Activated effector memory CD4-positive, alpha-beta T cell treated with anti-CD3 and anti-CD28 coated beads, Interleukin-2, amount 50 U/mL, for 16 hours (primary cell): ENCODE measurements at regions not wholly inside any gene's neighbourhood (a gene's known extent, or its start where the extent isn't known, plus 50 kb on each side); places are given as distances from the start of the nearest gene placed in this dataset.
"Not testable (repeated sequence)": the region's sequence is repeated elsewhere in the genome, so short reads cannot be mapped to it uniquely, and the experiment has no call there.

Experiments used
- DNase-seq: peaks from one replicate; pipeline ENCODE4 v3.0.0-alpha.2; 2020

- DNase-seq = not testable (repeated sequence)
Measured at GRCh38 chr6:105686793-105687192, 283.9 kb upstream of the PREP start.

- no peak for DNase-seq
Measured at GRCh38 chr6:105681061-105681460, 278.2 kb upstream of the PREP start.

- no peak for DNase-seq
Measured at GRCh38 chr6:105680131-105680530, 277.2 kb upstream of the PREP start.

- no peak for DNase-seq
Measured at GRCh38 chr6:105678516-105678915, 275.6 kb upstream of the PREP start.

GRCh38 chr6:105677671-105678475 lies 275.0 kb upstream of the PREP start:
- DNase-seq = no peak

GRCh38 chr6:105676857-105677256 lies 274.0 kb upstream of the PREP start:
- DNase-seq = no peak

GRCh38 chr6:105675715-105676397 lies 273.0 kb upstream of the PREP start:
- no peak for DNase-seq

- DNase-seq = not testable (repeated sequence)
Measured at GRCh38 chr6:105672856-105673538, 270.1 kb upstream of the PREP start.

GRCh38 chr6:105669232-105669631 lies 266.4 kb upstream of the PREP start:
- no peak for DNase-seq

GRCh38 chr6:105667056-105667455 lies 264.2 kb upstream of the PREP start:
- no peak for DNase-seq

- DNase-seq = no peak
Measured at GRCh38 chr6:105664931-105665330, 262.0 kb upstream of the PREP start.

- DNase-seq = no peak
Measured at GRCh38 chr6:105651969-105652368, 249.1 kb upstream of the PREP start.

- DNase-seq = no peak
Measured at GRCh38 chr6:105650347-105650746, 247.5 kb upstream of the PREP start.

GRCh38 chr6:105649192-105649591 lies 246.3 kb upstream of the PREP start:
- DNase-seq = no peak

- no peak for DNase-seq
Measured at GRCh38 chr6:105648276-105648675, 245.4 kb upstream of the PREP start.

- DNase-seq = peak; percentile 68
Measured at GRCh38 chr6:105646391-105646867, 243.5 kb upstream of the PREP start.

- no peak for DNase-seq
Measured at GRCh38 chr6:105645958-105646357, 243.1 kb upstream of the PREP start.

GRCh38 chr6:105645156-105645555 lies 242.3 kb upstream of the PREP start:
- no peak for DNase-seq

- DNase-seq = no peak
Measured at GRCh38 chr6:105644691-105645090, 241.8 kb upstream of the PREP start.

GRCh38 chr6:105644073-105644489 lies 241.2 kb upstream of the PREP start:
- no peak for DNase-seq

GRCh38 chr6:105642708-105643107 lies 239.8 kb upstream of the PREP start:
- no peak for DNase-seq

- no peak for DNase-seq
Measured at GRCh38 chr6:105641504-105641903, 238.6 kb upstream of the PREP start.

GRCh38 chr6:105639124-105639523 lies 236.2 kb upstream of the PREP start:
- DNase-seq = no peak

- DNase-seq = no peak
Measured at GRCh38 chr6:105633814-105634213, 230.9 kb upstream of the PREP start.
